ENCODE measurements at regions not wholly inside any gene's neighbourhood (a gene's known extent, or its start where the extent isn't known, plus 50 kb on each side); places are given as distances from the start of the nearest gene placed in this dataset.

DNA sequence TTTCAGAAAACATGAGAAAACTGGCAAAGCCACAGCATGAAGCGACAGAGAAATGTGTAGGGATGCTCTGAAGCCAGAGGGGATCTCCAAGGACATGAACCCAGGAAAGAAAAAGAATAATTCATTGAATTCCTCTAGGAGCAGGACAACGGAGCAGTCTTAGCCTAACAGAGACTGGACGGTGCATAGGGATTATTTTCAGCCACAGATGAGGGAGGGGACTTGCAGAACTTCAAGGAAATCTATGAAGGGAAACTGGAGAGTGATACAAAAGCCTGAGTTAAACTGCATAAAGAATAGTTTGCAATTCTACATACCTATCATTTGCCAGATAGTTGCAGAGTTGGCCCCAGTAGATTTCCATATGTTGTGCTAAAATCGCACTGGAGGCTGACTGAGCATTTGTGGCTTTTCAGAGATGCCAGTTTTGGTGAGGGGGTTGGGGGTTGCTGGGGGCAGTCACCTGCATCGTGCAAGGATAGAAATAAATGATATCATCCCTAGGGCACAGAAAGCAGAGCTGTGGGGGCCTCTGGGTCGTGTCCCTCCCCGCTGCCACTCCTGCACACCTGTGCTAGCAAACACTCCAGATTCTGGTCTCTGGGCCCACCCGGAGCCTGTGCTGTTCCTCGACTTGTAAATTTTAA lies 443.2 kb upstream of the JARID2 start:
- Histone ChIP-seq H3K27me3 (ENCODE audit: control insufficient read depth, insufficient read depth, low read length) (no peaks in the 10 kb centered on the region), H3K4me3 (ENCODE audit: low read depth, low read length) (no peak overlapping the region), H3K36me3 (ENCODE audit: control insufficient read depth, insufficient read depth, low read length) (no peaks in the 10 kb centered on the region)
- TF ChIP-seq, protein P1, sequence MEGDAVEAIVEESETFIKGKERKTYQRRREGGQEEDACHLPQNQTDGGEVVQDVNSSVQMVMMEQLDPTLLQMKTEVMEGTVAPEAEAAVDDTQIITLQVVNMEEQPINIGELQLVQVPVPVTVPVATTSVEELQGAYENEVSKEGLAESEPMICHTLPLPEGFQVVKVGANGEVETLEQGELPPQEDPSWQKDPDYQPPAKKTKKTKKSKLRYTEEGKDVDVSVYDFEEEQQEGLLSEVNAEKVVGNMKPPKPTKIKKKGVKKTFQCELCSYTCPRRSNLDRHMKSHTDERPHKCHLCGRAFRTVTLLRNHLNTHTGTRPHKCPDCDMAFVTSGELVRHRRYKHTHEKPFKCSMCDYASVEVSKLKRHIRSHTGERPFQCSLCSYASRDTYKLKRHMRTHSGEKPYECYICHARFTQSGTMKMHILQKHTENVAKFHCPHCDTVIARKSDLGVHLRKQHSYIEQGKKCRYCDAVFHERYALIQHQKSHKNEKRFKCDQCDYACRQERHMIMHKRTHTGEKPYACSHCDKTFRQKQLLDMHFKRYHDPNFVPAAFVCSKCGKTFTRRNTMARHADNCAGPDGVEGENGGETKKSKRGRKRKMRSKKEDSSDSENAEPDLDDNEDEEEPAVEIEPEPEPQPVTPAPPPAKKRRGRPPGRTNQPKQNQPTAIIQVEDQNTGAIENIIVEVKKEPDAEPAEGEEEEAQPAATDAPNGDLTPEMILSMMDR (IDR thresholded peaks at IDR 0.05; ENCODE audit: insufficient read depth, low read length, poor library complexity, severe bottlenecking): no peak
- no peak for DNase-seq (ENCODE audit: low read depth)

DNA sequence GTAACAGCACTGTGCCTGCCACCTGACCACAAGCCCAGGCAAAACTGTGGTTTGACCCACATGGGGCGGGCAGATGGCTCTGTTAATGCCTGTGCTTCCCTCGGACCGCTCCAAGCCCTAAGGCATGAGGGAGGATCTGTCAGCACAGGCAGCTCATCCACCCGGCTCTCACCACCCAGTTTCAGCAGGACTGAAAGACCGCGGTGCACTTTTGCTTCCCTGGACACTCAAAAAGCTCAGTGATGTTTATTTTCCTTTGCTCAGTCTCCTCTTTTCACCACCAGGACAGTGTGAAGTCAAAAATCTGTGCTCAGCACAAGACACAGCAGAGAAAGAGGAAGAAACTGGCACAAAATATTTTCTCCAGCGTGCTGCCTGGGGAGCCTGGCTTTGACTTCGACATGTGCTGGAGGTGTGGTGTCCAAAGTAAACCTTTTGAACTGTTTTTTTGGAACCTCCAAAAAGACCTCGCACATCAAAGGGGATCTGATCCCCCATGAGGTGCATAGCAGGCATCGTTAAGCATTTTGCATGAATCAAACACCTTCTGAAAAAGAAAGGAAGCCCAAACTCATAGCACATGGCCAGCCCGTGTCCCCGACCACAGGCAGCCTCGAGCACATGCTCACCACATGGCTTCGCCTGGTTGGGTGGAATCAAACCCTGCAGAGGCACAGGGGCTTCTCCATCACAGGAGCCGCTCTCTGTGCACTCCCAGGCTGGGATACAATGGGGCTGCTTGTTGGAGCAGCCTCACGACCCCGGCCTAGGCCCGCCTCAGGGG lies 441.7 kb upstream of the JARID2 start:
- Histone ChIP-seq H3K4me3 (ENCODE audit: low read depth, low read length) (no peak overlapping the region), H3K36me3 (ENCODE audit: control insufficient read depth, insufficient read depth, low read length) (no peaks in the 10 kb centered on the region), H3K27me3 (ENCODE audit: control insufficient read depth, insufficient read depth, low read length) (no peaks in the 10 kb centered on the region)
- DNase-seq (ENCODE audit: low read depth): no peak
- TF ChIP-seq, protein P1 (IDR thresholded peaks at IDR 0.05; ENCODE audit: insufficient read depth, low read length, poor library complexity, severe bottlenecking): no peak

DNA sequence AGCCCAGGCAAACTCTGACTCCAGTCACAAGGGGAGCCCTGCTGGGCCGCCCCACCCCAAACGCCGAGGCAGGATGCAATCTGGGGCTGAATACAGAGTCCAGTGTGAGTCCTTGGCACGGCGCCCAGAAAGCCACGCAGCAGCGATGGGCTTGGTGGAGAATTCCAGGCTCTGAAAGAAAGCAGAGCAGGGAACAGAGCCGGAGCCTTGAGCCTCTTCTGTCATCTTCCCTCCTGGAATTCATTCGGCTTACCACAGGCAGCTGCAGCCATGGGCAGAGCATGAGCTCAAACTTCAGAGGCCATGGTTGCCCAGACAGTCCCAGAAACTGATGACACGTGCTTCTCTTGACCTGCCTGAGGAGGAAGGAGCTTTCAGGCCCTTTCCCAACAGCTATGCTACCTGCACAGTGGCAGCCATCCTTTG lies 441.1 kb upstream of the JARID2 start:
- DNase-seq (ENCODE audit: low read depth): peak; percentile 19
- Histone ChIP-seq H3K36me3 (ENCODE audit: control insufficient read depth, insufficient read depth, low read length) (no peaks in the 10 kb centered on the region), H3K4me3 (ENCODE audit: low read depth, low read length) (no peak overlapping the region), H3K27me3 (ENCODE audit: control insufficient read depth, insufficient read depth, low read length) (no peaks in the 10 kb centered on the region)
- TF ChIP-seq, protein P1 (IDR thresholded peaks at IDR 0.05; ENCODE audit: insufficient read depth, low read length, poor library complexity, severe bottlenecking): no peak

DNA sequence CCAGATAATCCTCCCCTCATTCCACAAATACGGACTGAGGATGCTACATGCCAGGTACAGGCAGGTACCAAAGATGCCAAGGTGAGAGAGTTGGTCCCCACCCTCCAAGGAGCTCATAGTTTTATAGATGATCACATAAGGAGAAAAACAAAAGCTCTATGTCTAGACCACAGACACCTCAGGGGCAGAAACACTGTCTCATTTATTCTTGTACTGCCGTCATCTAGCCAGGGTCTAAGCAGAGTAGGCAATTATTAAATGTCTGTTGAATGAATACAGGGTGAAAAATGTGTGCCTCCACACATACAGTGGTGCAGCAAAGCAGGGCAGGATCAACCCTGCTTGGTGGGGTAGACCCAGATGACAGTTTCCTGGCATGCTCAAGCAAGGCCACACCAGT lies 439.8 kb upstream of the JARID2 start:
- Histone ChIP-seq H3K27me3 (ENCODE audit: control insufficient read depth, insufficient read depth, low read length) (no peaks in the 10 kb centered on the region), H3K36me3 (ENCODE audit: control insufficient read depth, insufficient read depth, low read length) (no peaks in the 10 kb centered on the region), H3K4me3 (ENCODE audit: low read depth, low read length) (no peak overlapping the region)
- TF ChIP-seq, protein P1 (IDR thresholded peaks at IDR 0.05; ENCODE audit: insufficient read depth, low read length, poor library complexity, severe bottlenecking): no peak
- DNase-seq (ENCODE audit: low read depth): no peak

DNA sequence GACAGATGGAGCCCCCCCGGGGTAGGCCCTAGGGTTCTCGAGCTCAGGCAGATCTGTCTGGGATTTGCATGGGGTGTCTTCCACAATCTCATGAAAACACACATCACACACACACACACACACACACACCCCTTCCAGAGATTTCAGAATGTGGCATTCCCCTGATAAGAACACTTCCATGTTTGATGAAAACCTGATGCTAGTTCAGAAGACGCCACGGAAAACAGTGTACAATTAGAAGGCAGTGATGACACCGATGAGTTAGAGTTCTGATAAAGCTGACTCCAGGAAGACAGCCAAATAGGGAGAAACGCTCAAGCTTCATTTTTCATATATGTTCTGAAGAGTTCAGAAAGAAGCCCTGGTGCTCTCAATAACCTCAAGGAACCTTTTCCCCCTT lies 438.7 kb upstream of the JARID2 start:
- Histone ChIP-seq H3K36me3 (ENCODE audit: control insufficient read depth, insufficient read depth, low read length) (no peaks in the 10 kb centered on the region), H3K27me3 (ENCODE audit: control insufficient read depth, insufficient read depth, low read length) (no peaks in the 10 kb centered on the region), H3K4me3 (ENCODE audit: low read depth, low read length) (no peak overlapping the region)
- DNase-seq (ENCODE audit: low read depth): no peak
- TF ChIP-seq, protein P1 (IDR thresholded peaks at IDR 0.05; ENCODE audit: insufficient read depth, low read length, poor library complexity, severe bottlenecking): no peak
